Activated CD4-positive, alpha-beta T cell treated with anti-CD3 and anti-CD28 coated beads for 36 hours (primary cell): ENCODE measurements at regions not wholly inside any gene's neighbourhood (a gene's known extent, or its start where the extent isn't known, plus 50 kb on each side); places are given as distances from the start of the nearest gene placed in this dataset.

Source experiments
- ATAC-seq: fragments of 200-7000 bp; cut with Tn5 transposase; one replicate; pipeline ENCODE4 v1.10.0; 2021; ENCODE audit warnings: mild to moderate bottlenecking, moderate library complexity
- CTCF ChIA-PET: fragments of 350-600 bp; sonication (Branson Sonifier 250); formaldehyde crosslinking; loops from one replicate; lab custom pipeline; 2021; ENCODE audit warnings: antibody characterized with exemption; lab: Charles Lee
- POLR2A ChIA-PET: fragments of 350-600 bp; sonication (Branson Sonifier 250); formaldehyde crosslinking; loops from one replicate; lab custom pipeline; 2021; ENCODE audit warnings: antibody characterized with exemption, inconsistent platforms; lab: Charles Lee
- DNase-seq: peaks from one replicate; pipeline ENCODE4 v3.0.0-alpha.2; 2020
- H3K27ac Mint-ChIP-seq: one replicate; pipeline ENCODE4 v1.8.0; 2021; ENCODE audit warnings: mixed read lengths
- H3K27me3 Mint-ChIP-seq: one replicate; pipeline ENCODE4 v1.8.0; 2021; ENCODE audit warnings: mixed read lengths
- H3K36me3 Mint-ChIP-seq: one replicate; pipeline ENCODE4 v1.8.0; 2021; ENCODE audit warnings: low read depth, mixed read lengths
- H3K4me1 Mint-ChIP-seq: one replicate; pipeline ENCODE4 v1.8.0; 2021; ENCODE audit warnings: mixed read lengths
- H3K4me3 Mint-ChIP-seq: one replicate; pipeline ENCODE4 v1.8.0; 2021; ENCODE audit warnings: mild to moderate bottlenecking, moderate library complexity, mixed read lengths
- H3K9me3 Mint-ChIP-seq: one replicate; pipeline ENCODE4 v1.8.0; 2021; ENCODE audit warnings: low read depth, mixed read lengths
- intact Hi-C, 2 experiments: fragments of 100-400 bp; cut with DNase I in 1 of 2; cut with micrococcal nuclease in 1 of 2; formaldehyde crosslinking; loops; one replicate each; pipeline versions ENCODE4 v1.14.2 to v1.15.1; 2022 to 2024; cut with DNase I, micrococcal nuclease

- DNase-seq, result no peak
- intact Hi-C loops, result loop anchor here in 1 of 2 experiments (5.0 kb wide), 1 partner anchor 52 kb away; no protein-coding TSS in a partner anchor
- Mint-ChIP-seq H3K9me3 (no peaks in the 10 kb centered on the region), H3K27me3 (peaks cover 17% of the 10 kb centered on the region), H3K4me1 (no peaks in the 10 kb centered on the region), H3K36me3 (no peaks in the 10 kb centered on the region), H3K27ac (no peak overlapping the region), H3K4me3 (no peak overlapping the region)
- ATAC-seq, result no peak
- ChIA-PET POLR2A (no interaction called here), CTCF (no interaction called here)
Observed at GRCh38 chr7:22624781-22625180, 102.2 kb upstream of the IL6 start.

GRCh38 chr7:22622116-22622785 is 104.7 kb upstream of the IL6 start:
- intact Hi-C loops, result loop anchor here in 1 of 2 experiments (5.0 kb wide), 1 partner anchor 50 kb away; no protein-coding TSS in a partner anchor
- no peak for ATAC-seq

GRCh38 chr7:22618528-22618927 is 108.5 kb upstream of the IL6 start:
- Mint-ChIP-seq H3K27ac (no peak overlapping the region), H3K36me3 (no peaks in the 10 kb centered on the region), H3K4me3 (no peak overlapping the region), H3K27me3 (peaks cover 22% of the 10 kb centered on the region), H3K4me1 (no peaks in the 10 kb centered on the region), H3K9me3 (peaks cover 18% of the 10 kb centered on the region)
- ChIA-PET POLR2A (no interaction called here), CTCF (interaction anchor here (0.6 kb wide), 1 partner anchor 42 kb away, joined by 3 read pairs; no protein-coding TSS in a partner anchor)
- no peak for DNase-seq
- intact Hi-C loops, result no loop called here
- ATAC-seq, result no peak

More at GRCh38 chr7:22622116-22622785, 104.7 kb upstream of the IL6 start:
- no peaks in the 10 kb centered on the region for H3K36me3 Mint-ChIP-seq
- POLR2A ChIA-PET, result no interaction called here
- H3K27me3 Mint-ChIP-seq, result peaks cover 16% of the 10 kb centered on the region
- H3K4me3 Mint-ChIP-seq, result no peak overlapping the region
- DNase-seq, result no peak
- no peaks in the 10 kb centered on the region for H3K4me1 Mint-ChIP-seq
- CTCF ChIA-PET, result interaction anchor here (1.5 kb wide), 1 partner anchor 106 kb away, joined by 5 read pairs; no protein-coding TSS in a partner anchor
- no peak overlapping the region for H3K27ac Mint-ChIP-seq
- peaks cover 11% of the 10 kb centered on the region for H3K9me3 Mint-ChIP-seq

- Mint-ChIP-seq H3K4me3 (no peak overlapping the region), H3K9me3 (peaks cover 18% of the 10 kb centered on the region), H3K4me1 (peaks cover 2% of the 10 kb centered on the region), H3K27ac (no peak overlapping the region), H3K36me3 (no peaks in the 10 kb centered on the region), H3K27me3 (peaks cover 26% of the 10 kb centered on the region)
- CTCF ChIA-PET, result interaction anchor here (1.3 kb wide), 1 partner anchor 8 kb away, joined by 3 read pairs; no protein-coding TSS in a partner anchor
- DNase-seq (no peak), ATAC-seq (no peak)
- intact Hi-C loops, result no loop called here
- POLR2A ChIA-PET, result no interaction called here
Observed at GRCh38 chr7:22617166-22617565, 109.8 kb upstream of the IL6 start.

GRCh38 chr7:22613496-22613895 is 113.5 kb upstream of the IL6 start:
- Mint-ChIP-seq H3K27me3 (peaks cover 25% of the 10 kb centered on the region), H3K36me3 (no peaks in the 10 kb centered on the region), H3K27ac (no peak overlapping the region), H3K9me3 (peaks cover 17% of the 10 kb centered on the region), H3K4me1 (peaks cover 2% of the 10 kb centered on the region), H3K4me3 (no peak overlapping the region)
- intact Hi-C loops, result no loop called here
- DNase-seq, result no peak
- CTCF ChIA-PET, result interaction anchor here (0.7 to 0.8 kb wide), 2 partner anchors 12 to 113 kb away, joined by 3 to 4 read pairs; partner anchors contain the start of gene IL6
- POLR2A ChIA-PET, result no interaction called here
- no peak for ATAC-seq

- DNase-seq (no peak), ATAC-seq (no peak)
- Mint-ChIP-seq H3K27ac (no peak overlapping the region), H3K9me3 (peaks cover 10% of the 10 kb centered on the region), H3K36me3 (no peaks in the 10 kb centered on the region), H3K27me3 (peaks cover 25% of the 10 kb centered on the region), H3K4me1 (peaks cover 2% of the 10 kb centered on the region), H3K4me3 (no peak overlapping the region)
- POLR2A ChIA-PET, result no interaction called here
- CTCF ChIA-PET, result interaction anchor here (0.8 kb wide), 1 partner anchor 11 kb away, joined by 3 read pairs; no protein-coding TSS in a partner anchor
- intact Hi-C loops, result no loop called here
Observed at GRCh38 chr7:22612776-22613175, 112.8 kb upstream of the STEAP1B start.

GRCh38 chr7:22611758-22612079 is 111.7 kb upstream of the STEAP1B start:
- Mint-ChIP-seq H3K9me3 (peaks cover 2% of the 10 kb centered on the region), H3K27me3 (peaks cover 23% of the 10 kb centered on the region), H3K36me3 (no peaks in the 10 kb centered on the region), H3K4me1 (peaks cover 2% of the 10 kb centered on the region), H3K4me3 (no peak overlapping the region), H3K27ac (no peak overlapping the region)
- CTCF ChIA-PET, result interaction anchor here (0.6 kb wide), 1 partner anchor 615 kb away, joined by 4 read pairs; no protein-coding TSS in a partner anchor
- no peak for DNase-seq
- ATAC-seq, result no peak
- intact Hi-C loops, result no loop called here
- POLR2A ChIA-PET, result no interaction called here

GRCh38 chr7:22610951-22611757 is 111.2 kb upstream of the STEAP1B start:
- Mint-ChIP-seq H3K36me3 (no peaks in the 10 kb centered on the region), H3K4me1 (peaks cover 2% of the 10 kb centered on the region), H3K27ac (no peak overlapping the region), H3K4me3 (no peak overlapping the region), H3K9me3 (no peaks in the 10 kb centered on the region), H3K27me3 (peaks cover 23% of the 10 kb centered on the region)
- intact Hi-C loops, result no loop called here
- CTCF ChIA-PET, result interaction anchor here (0.6 to 1.0 kb wide), 3 partner anchors 50 to 615 kb away, joined by 3 to 4 read pairs (median 4); no protein-coding TSS in a partner anchor
- DNase-seq (no peak), ATAC-seq (no peak)
- POLR2A ChIA-PET, result no interaction called here

- POLR2A ChIA-PET, result no interaction called here
- Mint-ChIP-seq H3K9me3 (no peaks in the 10 kb centered on the region), H3K27ac (no peak overlapping the region), H3K36me3 (no peaks in the 10 kb centered on the region), H3K4me3 (no peak overlapping the region), H3K27me3 (peaks cover 20% of the 10 kb centered on the region), H3K4me1 (peaks cover 2% of the 10 kb centered on the region)
- no peak for DNase-seq
- CTCF ChIA-PET, result interaction anchor here (0.9 to 1.0 kb wide), 2 partner anchors 51 to 113 kb away, joined by 3 to 4 read pairs; no protein-coding TSS in a partner anchor
- no peak for ATAC-seq
- intact Hi-C loops, result no loop called here
Observed at GRCh38 chr7:22610263-22610662, 110.3 kb upstream of the STEAP1B start.

- ChIA-PET CTCF (no interaction called here), POLR2A (no interaction called here)
- Mint-ChIP-seq H3K9me3 (no peaks in the 10 kb centered on the region), H3K27ac (no peak overlapping the region), H3K27me3 (peaks cover 19% of the 10 kb centered on the region), H3K4me1 (no peaks in the 10 kb centered on the region), H3K36me3 (no peaks in the 10 kb centered on the region), H3K4me3 (no peak overlapping the region)
- ATAC-seq (no peak), DNase-seq (no peak)
- intact Hi-C loops, result no loop called here
Observed at GRCh38 chr7:22607180-22607579, 107.2 kb upstream of the STEAP1B start.

- Mint-ChIP-seq H3K27me3 (peaks cover 18% of the 10 kb centered on the region), H3K9me3 (no peaks in the 10 kb centered on the region), H3K4me3 (no peak overlapping the region), H3K27ac (no peak overlapping the region), H3K36me3 (no peaks in the 10 kb centered on the region), H3K4me1 (peaks cover 5% of the 10 kb centered on the region)
- intact Hi-C loops, result no loop called here
- DNase-seq, result no peak
- no peak for ATAC-seq
- ChIA-PET POLR2A (no interaction called here), CTCF (no interaction called here)
Observed at GRCh38 chr7:22604246-22604645, 104.3 kb upstream of the STEAP1B start.
